GM19468 (cell line): ENCODE measurements at regions not wholly inside any gene's neighbourhood (a gene's known extent, or its start where the extent isn't known, plus 50 kb on each side); places are given as distances from the start of the nearest gene placed in this dataset.
"Not testable (repeated sequence)": the region's sequence is repeated elsewhere in the genome, so short reads cannot be mapped to it uniquely, and the experiment has no call there.

Experiments
- ATAC-seq: cut with Tn5 transposase; IDR thresholded peaks from one replicate; pipeline ENCODE4 v1.9.1; 2021; ENCODE audit warnings: mild to moderate bottlenecking, moderate library complexity, moderate number of reproducible peaks; ENCODE audit not compliant: unreplicated experiment; ENCODE audit errors: extremely low read depth

DNA sequence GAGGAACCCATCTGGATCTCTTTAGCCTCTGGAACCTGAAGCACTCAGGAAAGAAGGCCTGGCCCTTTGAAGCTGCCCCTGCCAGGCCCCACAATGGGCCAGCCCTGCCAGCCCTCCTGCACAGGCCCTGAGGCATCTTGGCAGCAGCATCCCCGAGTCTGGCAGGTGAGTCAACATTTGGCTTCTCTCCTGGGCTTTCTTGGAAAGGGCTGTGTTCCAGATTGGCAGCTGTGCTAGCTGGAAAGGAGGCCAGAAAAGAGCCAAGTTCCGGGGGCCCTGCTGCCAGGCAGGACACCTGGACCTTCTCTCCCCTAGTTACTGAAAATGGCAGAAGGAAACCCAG, 187.2 kb downstream of the SHQ1 start:
- no peak for ATAC-seq

DNA sequence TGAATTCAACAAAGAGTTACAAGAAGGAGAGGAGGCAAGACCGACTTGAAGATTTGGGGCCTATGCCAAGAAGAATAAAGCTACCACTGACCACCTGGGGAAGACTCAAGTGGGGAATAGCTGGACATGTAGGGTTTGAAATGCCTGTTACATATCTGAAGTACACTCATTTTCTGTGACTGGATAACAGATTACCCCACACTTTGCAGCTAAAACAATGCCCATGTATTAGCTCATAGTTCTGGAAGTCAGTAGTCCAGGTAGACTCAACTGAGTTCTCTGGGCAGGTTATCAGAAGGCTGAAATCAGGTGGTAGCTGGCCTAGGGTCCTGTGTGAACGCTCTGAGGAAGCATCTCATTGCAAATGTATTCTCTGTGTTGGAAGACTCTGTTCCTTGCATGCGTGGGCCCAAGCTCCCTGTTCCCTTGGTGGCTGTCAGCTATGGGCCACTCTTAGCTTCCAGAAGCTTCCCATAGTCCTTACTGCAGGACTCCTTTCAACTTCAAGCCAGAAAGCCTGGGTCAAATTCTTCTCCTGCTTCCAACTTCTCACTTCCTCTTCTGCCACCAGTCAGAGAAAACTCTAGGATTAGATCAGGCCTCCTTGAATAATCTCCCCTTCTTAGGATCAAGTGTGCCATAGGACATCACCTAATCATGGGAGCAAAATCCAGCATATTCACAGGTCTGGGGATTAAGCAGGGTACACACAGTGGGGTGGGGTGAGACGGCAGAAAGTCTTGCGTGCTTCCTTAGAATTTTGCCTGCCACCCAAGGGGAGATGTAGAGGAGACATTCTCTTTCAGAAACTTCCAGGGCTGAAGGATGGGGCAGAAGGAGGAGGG, 187.8 kb downstream of the SHQ1 start:
- no peak for ATAC-seq

DNA sequence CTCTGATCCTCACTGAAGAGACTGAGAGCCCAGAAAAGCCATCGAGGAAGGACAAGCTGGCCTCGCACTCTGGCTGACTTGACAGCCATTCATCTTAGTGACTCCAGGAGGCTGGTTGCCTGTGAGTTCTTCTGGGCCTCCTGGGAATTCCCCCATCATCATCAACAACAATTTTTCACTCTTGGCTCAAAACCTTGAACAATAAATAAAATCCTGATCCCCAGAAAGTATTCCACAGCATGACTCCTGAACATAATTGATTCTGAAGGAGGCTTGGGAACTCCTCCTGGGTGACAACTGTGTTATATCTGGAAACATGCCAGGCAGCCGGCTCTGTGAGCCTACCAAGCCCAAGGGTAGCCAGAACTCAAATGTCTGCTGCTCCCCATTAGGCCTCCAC, 188.6 kb downstream of the SHQ1 start:
- ATAC-seq = no peak

DNA sequence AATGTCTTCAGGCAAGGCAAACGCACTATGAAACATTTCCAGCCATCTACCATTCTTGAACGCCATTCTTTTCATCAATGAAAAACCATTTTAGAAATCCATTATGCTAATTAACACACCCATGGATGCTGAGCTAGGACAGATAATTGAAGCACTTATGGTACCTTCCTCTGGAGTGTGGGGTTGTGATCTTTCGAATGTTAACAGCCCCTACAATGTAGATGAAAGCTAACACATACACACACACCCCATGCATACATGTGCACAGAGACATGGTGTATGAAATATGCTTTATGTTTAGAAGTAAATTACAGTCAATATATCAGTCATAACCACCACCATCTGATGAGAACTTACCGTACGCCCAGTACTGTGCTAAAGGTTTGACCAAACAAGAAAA, 189.1 kb downstream of the SHQ1 start:
- no peak for ATAC-seq

DNA sequence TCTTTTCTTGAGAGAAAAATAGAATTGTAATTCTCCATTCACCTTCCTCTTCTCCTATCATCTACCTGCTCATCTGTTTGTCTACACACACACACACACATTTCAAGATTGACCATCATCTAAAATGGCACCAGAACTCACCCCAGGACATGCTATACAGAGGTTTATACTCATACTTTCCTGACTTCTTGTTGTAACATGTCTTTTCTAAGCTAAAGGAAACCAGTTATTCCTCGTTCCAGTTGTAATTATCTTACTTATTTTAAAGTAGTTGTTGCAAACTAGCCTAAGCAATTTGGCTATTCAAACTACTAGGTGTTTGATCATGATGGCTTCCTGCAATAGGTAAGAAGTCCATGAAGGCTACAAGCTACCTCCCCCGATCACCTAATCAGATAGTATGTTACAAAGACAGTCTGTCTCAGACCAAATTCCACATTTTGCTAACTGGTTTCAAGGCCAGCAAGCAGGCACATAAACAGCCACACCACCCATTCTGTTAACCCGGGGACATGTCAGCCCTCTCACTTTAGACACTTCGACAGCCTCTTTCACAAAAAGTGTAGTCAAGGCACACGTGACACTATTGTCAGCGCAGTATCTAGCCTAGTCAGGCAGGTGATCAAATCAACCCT, 189.7 kb downstream of the SHQ1 start:
- no peak for ATAC-seq

DNA sequence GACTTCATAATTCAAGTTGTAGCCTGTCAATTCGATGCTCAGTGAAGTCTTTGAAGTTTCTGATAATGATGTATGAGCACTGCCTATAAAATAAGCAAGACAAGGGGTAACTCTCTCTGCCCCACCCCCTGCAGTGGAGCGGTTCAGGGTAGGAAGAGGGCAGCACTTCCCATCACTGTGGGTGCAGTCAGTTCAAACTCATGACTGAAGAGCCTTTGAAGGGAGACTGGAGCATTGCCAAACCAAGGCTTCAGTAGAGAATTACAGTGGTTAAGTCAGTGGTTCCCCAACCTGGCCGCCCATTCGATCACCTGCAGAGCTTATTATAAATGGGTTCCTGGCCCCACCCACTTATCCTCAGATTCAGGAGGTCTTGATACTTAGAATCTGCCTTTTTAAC, 190.6 kb downstream of the SHQ1 start:
- ATAC-seq = no peak

DNA sequence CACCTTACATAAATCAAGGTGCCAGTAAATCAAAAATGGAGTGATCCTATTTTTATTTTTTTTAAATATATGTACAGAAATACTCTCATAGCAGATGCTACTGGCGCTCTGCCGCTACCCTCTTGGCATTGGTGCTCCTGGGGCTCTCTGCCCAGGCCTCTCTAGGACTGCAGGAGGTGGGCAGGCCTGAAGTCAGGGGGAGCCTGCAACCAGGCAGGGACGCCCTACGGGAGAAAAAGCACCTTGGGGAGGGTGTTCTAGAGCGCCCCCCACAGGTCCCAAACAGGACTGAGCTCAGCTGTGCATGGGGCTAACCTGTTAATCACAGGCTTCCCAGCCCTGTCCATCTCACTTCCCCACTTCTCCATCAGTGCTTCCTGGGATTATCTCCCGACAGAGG, 192.5 kb downstream of the SHQ1 start:
- ATAC-seq = no peak

DNA sequence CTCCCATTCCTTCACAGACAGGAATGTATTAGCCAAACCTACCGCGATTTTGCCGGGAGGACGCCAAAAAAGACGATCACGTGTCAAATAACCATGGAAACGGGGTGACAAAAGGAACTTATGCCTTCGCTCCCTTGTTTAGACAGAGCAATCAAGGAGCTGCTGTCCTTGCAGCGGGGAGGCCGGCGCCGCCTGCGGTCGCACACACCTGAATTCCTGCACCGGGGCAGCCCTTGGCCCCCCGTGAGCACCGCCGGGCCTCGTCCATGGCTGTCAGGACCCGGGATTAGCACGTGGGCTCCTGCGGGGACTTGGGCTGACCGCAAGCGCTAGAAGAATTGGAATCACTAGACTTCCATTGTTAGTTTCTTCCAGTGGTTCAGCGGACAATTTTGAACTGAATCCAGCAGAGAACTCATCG, 193.1 kb downstream of the SHQ1 start:
- no peak for ATAC-seq

DNA sequence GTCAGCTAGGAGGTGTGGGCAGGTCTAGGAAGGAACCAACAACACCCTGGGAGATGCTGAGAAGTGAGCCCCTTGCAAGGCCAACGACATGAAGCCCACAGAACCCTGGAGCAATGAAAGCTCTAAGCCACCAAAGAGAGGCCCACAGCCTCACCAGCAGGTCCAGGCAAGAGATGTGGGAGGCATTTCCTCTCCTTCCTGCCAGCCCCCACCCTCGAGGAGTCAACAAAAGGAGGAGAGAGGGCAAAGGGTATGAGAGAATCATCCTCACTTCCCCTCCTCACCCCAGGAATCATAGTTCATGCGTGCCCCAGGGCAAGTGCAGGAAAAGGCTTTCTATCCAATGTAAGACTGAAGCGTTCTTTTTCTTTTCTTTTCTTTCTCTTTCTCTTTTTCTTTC, 195.8 kb downstream of the SHQ1 start:
- ATAC-seq = no peak

DNA sequence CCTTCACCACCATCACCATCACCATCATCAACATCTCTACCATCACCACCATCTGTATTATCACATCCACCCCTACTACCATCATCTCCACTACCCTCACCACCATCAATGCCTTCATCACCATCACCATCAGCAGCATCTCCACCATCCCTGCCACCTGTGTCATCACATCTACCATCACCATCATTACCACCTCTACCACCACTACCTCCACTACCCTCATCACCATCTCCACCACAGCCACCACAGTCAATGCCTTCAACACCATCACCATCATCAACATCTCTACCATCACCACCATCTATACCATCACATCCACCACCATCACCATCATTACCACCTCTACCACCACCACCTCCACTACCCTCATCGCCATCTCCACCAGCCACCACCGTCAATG, 196.7 kb downstream of the SHQ1 start:
- ATAC-seq = no peak

DNA sequence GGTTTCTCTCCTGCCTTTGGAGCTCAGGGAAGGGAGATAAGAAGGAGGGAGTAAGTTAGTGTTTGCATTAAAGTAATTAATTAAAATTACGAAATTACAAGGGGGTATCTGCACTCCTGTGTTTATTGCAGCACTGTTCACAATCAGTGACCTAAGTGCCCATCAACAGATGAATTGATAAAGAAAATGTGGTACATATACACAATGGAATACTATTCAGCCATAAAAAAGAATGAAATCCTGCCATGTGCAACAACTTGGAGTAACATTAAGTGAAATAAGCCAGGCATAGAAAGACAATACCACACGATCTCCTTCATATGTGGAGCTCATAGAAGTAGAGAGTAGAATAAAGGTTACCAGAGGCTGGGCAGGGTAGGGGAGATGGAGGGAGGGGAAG, 202.0 kb downstream of the SHQ1 start:
- ATAC-seq = no peak

DNA sequence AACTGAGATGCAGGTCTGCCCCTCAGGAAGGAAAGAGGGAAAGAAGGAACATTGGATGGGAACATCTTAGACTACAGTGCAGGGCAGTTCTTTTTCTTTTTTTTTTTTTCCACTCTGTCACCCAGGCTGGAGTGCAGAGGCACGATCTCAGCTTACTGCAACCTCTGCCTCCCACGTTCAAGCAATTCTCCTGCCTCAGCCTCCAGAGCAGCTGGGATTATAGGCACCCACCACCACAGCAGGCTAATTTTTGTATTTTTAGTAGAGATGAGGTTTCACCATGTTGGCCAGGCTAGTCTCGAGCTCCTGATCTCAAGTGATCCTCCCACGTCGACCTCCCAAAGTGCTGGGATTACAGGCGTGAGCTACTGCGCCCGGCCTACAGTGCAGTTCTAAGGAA, 204.6 kb downstream of the SHQ1 start:
- ATAC-seq = not testable (repeated sequence)

DNA sequence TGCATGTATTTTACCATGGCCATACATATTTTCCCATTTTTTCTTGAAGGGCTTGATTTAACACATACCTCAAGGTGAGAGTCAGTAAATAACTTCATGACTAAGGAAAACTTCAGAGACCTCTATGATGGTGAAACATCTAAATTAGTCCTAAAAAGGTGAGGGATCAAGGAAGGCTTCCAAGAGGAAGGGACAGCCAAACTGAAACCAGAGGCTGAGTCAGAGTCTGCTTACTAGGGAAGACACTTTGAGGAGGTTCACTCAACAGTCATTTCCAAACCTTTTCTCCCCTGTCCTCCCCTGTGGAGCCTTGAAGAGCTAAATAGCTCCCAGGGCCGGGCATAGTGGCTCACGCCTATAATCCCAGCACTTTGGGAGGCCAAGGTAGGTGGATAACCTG, 206.6 kb downstream of the SHQ1 start:
- ATAC-seq = no peak

DNA sequence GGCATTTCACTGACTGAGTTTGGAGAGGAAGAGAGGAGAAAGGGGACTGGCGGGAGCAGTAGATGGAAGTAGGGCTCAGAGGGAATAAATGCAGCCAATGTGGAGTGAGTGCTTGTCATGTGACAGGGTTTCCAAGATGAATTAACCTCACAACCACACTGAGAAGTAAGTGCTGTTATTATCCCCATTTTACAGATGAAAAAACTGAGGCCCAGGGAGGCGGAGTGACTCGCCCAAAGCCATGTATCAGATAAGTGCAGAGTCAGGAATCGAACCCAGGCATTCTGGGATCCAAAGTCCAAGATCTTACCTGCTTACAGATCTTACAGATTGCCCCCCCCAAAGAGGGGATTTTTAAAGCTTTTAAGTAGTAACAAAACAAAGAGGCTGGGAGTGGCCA, 207.2 kb downstream of the SHQ1 start:
- no peak for ATAC-seq

DNA sequence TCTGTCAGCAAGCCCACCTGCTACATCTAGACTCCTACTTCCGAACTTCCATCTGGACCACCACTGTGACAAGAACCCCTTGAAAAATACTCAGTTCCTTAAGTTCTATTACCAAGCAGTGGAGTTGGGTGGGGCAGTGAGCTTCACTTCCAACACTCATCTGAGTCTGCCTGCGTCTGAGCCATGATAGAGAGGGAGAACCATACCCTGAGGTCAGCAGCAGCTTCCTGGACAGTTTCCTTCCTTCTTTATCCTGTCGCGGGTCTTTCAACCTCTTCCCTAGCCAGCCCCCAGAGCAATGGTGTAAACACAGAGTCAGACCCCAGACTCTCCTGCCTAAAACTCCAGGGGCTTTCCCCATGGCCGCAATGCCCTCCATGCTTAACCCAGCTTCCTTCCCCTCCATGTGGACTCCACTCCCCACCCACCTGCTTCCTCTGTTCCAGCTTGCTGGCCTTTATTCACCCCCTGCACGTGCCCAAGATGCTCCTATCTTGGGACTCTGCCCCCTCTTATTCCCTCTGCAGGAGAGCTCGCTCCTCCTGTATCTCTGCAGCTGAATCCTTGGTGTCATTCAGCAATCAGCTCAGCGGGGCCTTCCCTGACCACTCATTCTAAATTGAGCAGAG, 211.2 kb downstream of the SHQ1 start:
- ATAC-seq = no peak

DNA sequence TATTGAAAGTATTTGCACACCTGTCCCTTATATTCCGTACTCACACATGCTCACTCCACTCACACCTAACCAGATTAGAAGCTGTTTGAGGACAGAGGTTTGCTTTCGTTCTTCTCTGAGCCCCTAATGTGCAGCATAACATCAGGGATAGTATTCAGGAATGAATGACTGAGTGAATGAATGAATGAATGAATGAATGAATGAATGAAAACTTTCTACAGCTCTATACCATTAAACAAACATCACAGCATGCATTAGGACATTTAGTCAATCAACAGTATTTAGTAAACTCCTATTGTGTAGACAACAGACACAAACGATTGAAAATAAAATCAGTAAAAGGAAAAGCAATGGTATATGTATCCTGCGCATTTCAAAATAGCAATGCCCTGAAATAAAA, 212.7 kb downstream of the SHQ1 start:
- ATAC-seq = no peak

DNA sequence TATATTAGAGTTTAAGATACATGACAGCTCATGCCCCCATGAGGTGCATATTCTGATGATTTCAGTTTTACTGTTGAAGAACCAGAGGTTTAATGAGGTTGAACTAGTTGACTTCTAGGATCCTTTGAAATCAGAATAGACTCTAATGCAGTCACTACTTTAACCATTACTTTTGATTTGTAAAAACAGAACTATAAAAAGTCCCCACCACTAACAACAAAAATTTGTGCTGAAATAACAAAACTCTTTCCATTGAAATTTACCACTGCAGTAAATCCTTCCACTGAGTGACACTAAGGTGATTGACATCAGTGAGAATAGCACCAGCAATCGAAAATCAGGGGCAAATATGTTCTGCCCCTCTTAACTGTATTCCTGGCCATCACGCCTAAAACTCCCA, 214.1 kb downstream of the SHQ1 start:
- no peak for ATAC-seq

DNA sequence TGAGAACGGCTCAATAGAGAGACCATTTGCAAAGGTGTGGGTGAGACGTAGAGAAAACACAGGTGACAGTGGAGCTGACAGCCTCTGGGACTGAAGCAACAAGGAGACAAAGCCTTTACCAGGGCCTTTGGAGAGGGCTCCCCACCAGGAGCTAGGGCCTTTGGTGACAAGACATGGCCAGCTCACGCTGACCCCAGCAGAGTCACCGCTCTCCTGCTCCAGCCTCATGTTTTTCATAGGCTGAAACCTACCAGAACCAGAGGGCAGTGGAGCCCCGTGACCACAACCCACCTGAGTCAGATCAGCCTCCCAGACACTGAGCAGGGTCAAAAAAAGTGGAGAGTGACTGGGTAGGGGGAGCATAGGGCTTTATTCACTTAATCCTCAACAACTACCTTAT, 214.7 kb downstream of the SHQ1 start:
- ATAC-seq = no peak

DNA sequence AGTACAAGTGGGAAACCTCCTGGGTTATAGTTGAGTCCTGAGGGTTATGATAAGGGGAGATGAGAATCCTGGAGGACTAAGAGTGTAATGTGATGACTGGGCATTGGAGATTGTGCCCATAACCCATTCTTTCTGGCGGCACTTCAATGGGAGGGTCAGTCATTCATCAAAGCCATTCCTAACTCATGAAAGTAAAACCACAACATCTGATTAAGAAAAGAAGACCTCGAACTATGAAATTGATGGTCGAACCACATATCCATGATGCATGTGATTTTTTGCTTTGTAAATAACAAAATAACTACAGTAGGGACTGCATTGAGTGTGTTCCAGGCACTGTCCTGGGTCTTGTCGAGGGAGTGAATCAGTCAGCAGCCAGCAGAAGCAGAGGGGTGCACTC, 215.1 kb downstream of the SHQ1 start:
- ATAC-seq = no peak

DNA sequence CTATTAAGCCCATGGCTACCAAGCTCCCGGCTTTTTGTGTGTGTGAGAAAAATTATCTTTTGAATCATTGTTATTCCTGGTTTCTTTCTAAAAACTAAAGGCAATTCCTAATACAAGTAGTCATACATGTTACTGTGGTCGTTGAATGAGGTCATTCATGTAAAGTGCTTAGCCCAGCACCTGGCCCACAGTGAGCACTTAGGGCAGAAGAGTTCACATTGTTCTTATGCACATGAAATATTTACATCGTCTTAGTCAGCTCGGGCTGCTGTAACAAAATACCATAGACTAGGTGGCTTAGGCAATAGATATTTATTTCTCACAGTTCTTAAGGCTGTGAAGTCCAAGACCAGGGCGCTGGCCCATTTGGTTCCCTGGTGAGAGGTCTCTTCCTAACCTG, 216.1 kb downstream of the SHQ1 start:
- ATAC-seq = no peak

DNA sequence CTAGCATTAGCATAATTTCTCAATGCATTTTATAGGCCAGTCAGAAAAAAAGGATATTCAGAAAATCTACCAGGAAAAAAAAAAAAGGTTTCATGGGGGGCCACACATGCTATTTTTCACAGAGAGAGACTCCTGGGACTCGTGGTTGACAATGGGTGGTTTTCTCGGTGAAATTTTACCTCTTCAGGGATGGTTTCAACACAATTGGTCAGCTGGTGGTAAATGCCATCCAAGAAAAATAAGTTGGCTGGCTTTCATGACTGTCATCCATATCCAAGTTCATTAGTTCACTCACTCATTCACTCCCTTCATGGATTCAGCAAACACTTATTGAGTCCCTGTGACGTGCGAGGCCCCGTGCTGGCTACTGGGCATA, 217.3 kb downstream of the SHQ1 start:
- no peak for ATAC-seq
